ENCODE measurements at regions not wholly inside any gene's neighbourhood (a gene's known extent, or its start where the extent isn't known, plus 50 kb on each side); places are given as distances from the start of the nearest gene placed in this dataset.
"Not testable (repeated sequence)": the region's sequence is repeated elsewhere in the genome, so short reads cannot be mapped to it uniquely, and the experiment has no call there.

- DNase-seq (ENCODE audit: low read depth), result not testable (repeated sequence)
Measured at GRCh38 chr6:142998739-142999138, 53.8 kb upstream of the HIVEP2 start.

GRCh38 chr6:143000811-143001210, 55.8 kb upstream of the HIVEP2 start:
- no peak overlapping the region for H3K4me3 ChIP-seq (ENCODE audit: low read length)
- DNase-seq (ENCODE audit: low read depth), result no peak
- TF ChIP-seq, protein P1, sequence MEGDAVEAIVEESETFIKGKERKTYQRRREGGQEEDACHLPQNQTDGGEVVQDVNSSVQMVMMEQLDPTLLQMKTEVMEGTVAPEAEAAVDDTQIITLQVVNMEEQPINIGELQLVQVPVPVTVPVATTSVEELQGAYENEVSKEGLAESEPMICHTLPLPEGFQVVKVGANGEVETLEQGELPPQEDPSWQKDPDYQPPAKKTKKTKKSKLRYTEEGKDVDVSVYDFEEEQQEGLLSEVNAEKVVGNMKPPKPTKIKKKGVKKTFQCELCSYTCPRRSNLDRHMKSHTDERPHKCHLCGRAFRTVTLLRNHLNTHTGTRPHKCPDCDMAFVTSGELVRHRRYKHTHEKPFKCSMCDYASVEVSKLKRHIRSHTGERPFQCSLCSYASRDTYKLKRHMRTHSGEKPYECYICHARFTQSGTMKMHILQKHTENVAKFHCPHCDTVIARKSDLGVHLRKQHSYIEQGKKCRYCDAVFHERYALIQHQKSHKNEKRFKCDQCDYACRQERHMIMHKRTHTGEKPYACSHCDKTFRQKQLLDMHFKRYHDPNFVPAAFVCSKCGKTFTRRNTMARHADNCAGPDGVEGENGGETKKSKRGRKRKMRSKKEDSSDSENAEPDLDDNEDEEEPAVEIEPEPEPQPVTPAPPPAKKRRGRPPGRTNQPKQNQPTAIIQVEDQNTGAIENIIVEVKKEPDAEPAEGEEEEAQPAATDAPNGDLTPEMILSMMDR (conservative IDR thresholded peaks at IDR 0.05; ENCODE audit: low read length), result no peak

More at GRCh38 chr6:142998739-142999138, 53.8 kb upstream of the HIVEP2 start:
- H3K4me3 ChIP-seq (ENCODE audit: low read length), result not testable (repeated sequence)

DNA sequence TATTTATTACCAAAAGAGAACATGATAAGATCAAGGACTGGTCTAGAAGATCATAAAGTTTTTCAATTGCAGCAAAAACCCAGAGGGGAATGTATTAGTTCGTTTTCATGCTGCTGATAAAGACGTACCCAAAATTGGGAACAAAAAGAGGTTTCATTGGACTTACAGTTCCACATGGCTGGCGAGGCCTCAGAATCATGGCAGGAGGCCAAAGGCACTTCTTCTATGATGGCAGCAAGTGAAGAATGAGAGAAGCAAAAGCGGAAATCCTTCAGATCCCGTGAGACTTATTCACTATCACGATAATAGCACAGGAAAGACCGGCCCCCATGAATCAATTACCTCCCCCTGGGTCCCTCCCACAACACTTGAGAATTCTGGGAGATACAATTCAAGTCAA, 57.7 kb upstream of the HIVEP2 start:
- TF ChIP-seq, protein P1 (conservative IDR thresholded peaks at IDR 0.05; ENCODE audit: low read length), result no peak
- no peak for DNase-seq (ENCODE audit: low read depth)
- H3K4me3 ChIP-seq (ENCODE audit: low read length), result no peak overlapping the region

DNA sequence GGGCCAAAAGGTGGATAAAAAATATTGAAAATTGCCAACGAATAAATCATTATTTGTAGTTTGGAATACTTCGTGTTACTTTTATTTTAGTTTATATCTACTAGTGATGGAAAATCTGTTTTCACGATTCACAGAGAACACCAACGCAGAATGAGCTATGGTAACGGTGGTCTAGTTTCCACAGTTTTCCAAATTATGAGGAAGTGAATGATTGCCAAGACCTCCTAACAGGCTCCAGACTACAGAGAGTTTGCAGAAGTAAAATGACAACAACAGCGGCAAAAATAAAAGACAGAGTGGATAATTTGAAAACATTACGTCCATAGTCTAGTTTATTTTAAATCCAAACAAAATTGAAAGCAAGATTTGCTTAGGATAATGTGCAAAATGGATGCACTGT, 57.0 kb upstream of the AIG1 start:
- no peak for DNase-seq (ENCODE audit: low read depth)
- TF ChIP-seq, protein P1 (conservative IDR thresholded peaks at IDR 0.05; ENCODE audit: low read length), result no peak
- H3K4me3 ChIP-seq (ENCODE audit: low read length), result no peak overlapping the region

- H3K4me3 ChIP-seq (ENCODE audit: low read length), result no peak overlapping the region
- peak; percentile 79 for DNase-seq (ENCODE audit: low read depth)
- TF ChIP-seq, protein P1 (conservative IDR thresholded peaks at IDR 0.05; ENCODE audit: low read length), result no peak
Measured at GRCh38 chr6:143005816-143006215, 54.9 kb upstream of the AIG1 start.

GRCh38 chr6:143006787-143007186, 53.9 kb upstream of the AIG1 start:
- TF ChIP-seq, protein P1 (conservative IDR thresholded peaks at IDR 0.05; ENCODE audit: low read length), result no peak
- H3K4me3 ChIP-seq (ENCODE audit: low read length), result no peak overlapping the region
- DNase-seq (ENCODE audit: low read depth), result no peak

- H3K4me3 ChIP-seq (ENCODE audit: low read length), result no peak overlapping the region
- DNase-seq (ENCODE audit: low read depth), result peak; percentile 84
- TF ChIP-seq, protein P1 (conservative IDR thresholded peaks at IDR 0.05; ENCODE audit: low read length), result no peak
Measured at GRCh38 chr6:143007646-143008045, 53.0 kb upstream of the AIG1 start.

DNA sequence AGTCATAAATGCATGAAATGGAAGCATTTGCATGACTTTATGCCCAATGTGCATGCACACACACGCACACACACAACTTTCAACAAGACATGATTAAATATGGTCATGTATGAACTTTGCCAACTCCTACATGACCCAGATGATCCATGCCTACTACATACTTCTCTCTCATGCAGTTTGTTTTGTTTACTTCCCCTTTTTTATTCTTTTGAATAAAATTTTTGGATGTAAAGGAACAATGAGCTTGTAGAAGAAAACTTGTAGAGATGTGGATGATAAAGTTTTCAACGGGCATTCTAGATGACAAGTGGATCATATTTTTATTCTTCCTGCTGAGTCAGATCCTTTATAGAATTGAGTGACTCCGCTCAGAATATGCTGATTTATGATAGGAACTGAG, 50.8 kb upstream of the AIG1 start:
- TF ChIP-seq, protein P1 (conservative IDR thresholded peaks at IDR 0.05; ENCODE audit: low read length), result no peak
- H3K4me3 ChIP-seq (ENCODE audit: low read length), result no peak overlapping the region
- no peak for DNase-seq (ENCODE audit: low read depth)

All from AG10803 (cell line).